ENCODE measurements at regions not wholly inside any gene's neighbourhood (a gene's known extent, or its start where the extent isn't known, plus 50 kb on each side); places are given as distances from the start of the nearest gene placed in this dataset.

- no peaks in the 10 kb centered on the region for H3K4me1 ChIP-seq (ENCODE audit: insufficient read depth, low read length, poor library complexity, severe bottlenecking)
- no peak for DNase-seq (ENCODE audit: low spot score)
- no peak overlapping the region for H3K27ac ChIP-seq (ENCODE audit: low read depth, low read length, poor library complexity, severe bottlenecking)
- TF ChIP-seq EZH2 (IDR thresholded peaks at IDR 0.05; ENCODE audit: borderline replicate concordance, low read depth, low read length, poor library complexity, severe bottlenecking), result no peak
- TF ChIP-seq CTCF (conservative IDR thresholded peaks at IDR 0.05; ENCODE audit: low read depth, low read length), result no peak
- H3K27me3 ChIP-seq (replicated peaks; ENCODE audit: insufficient read depth, low read depth, low read length, poor library complexity), result no peaks in the 10 kb centered on the region
- BruUV-seq (replicated peaks), result no TSS peak
- peaks cover 36% of the 10 kb centered on the region for H3K9me3 ChIP-seq (ENCODE audit: low read depth, low read length, poor library complexity, severe bottlenecking)
- ChIA-PET CTCF (no interaction called here), POLR2A (ENCODE audit: low non-redundant PET) (no interaction called here)
- H3K4me3 ChIP-seq (ENCODE audit: low read depth, low read length, poor library complexity, severe bottlenecking), result no peak overlapping the region
- intact Hi-C loops (cut with micrococcal nuclease; ENCODE audit: unreplicated experiment), result no loop called here
- H3K36me3 ChIP-seq (ENCODE audit: insufficient read depth, low read length, poor library complexity, severe bottlenecking), result no peaks in the 10 kb centered on the region
Measured at GRCh38 chr4:10984815-10985214, 300.2 kb upstream of the CLNK start.

GRCh38 chr4:10983885-10984640 lies 299.5 kb upstream of the CLNK start:
- Histone ChIP-seq H3K36me3 (ENCODE audit: insufficient read depth, low read length, poor library complexity, severe bottlenecking) (no peaks in the 10 kb centered on the region), H3K4me3 (ENCODE audit: low read depth, low read length, poor library complexity, severe bottlenecking) (no peak overlapping the region), H3K27ac (ENCODE audit: low read depth, low read length, poor library complexity, severe bottlenecking) (no peak overlapping the region), H3K27me3 (replicated peaks; ENCODE audit: insufficient read depth, low read depth, low read length, poor library complexity) (no peaks in the 10 kb centered on the region), H3K4me1 (ENCODE audit: insufficient read depth, low read length, poor library complexity, severe bottlenecking) (no peaks in the 10 kb centered on the region), H3K9me3 (ENCODE audit: low read depth, low read length, poor library complexity, severe bottlenecking) (peaks cover 34% of the 10 kb centered on the region)
- DNase-seq (ENCODE audit: low spot score), result no peak
- BruUV-seq (replicated peaks), result no TSS peak
- ChIA-PET CTCF (no interaction called here), POLR2A (ENCODE audit: low non-redundant PET) (no interaction called here)
- TF ChIP-seq CTCF (conservative IDR thresholded peaks at IDR 0.05; ENCODE audit: low read depth, low read length) (no peak), EZH2 (IDR thresholded peaks at IDR 0.05; ENCODE audit: borderline replicate concordance, low read depth, low read length, poor library complexity, severe bottlenecking) (no peak)
- intact Hi-C loops (cut with micrococcal nuclease; ENCODE audit: unreplicated experiment), result no loop called here

GRCh38 chr4:10983268-10983667 lies 298.7 kb upstream of the CLNK start:
- POLR2A ChIA-PET (ENCODE audit: low non-redundant PET), result no interaction called here
- Histone ChIP-seq H3K4me3 (ENCODE audit: low read depth, low read length, poor library complexity, severe bottlenecking) (no peak overlapping the region), H3K27ac (ENCODE audit: low read depth, low read length, poor library complexity, severe bottlenecking) (no peak overlapping the region), H3K4me1 (ENCODE audit: insufficient read depth, low read length, poor library complexity, severe bottlenecking) (no peaks in the 10 kb centered on the region), H3K36me3 (ENCODE audit: insufficient read depth, low read length, poor library complexity, severe bottlenecking) (no peaks in the 10 kb centered on the region), H3K9me3 (ENCODE audit: low read depth, low read length, poor library complexity, severe bottlenecking) (peaks cover 34% of the 10 kb centered on the region), H3K27me3 (replicated peaks; ENCODE audit: insufficient read depth, low read depth, low read length, poor library complexity) (no peaks in the 10 kb centered on the region)
- intact Hi-C loops (cut with micrococcal nuclease; ENCODE audit: unreplicated experiment), result no loop called here
- CTCF ChIA-PET, result no interaction called here
- TF ChIP-seq EZH2 (IDR thresholded peaks at IDR 0.05; ENCODE audit: borderline replicate concordance, low read depth, low read length, poor library complexity, severe bottlenecking) (no peak), CTCF (conservative IDR thresholded peaks at IDR 0.05; ENCODE audit: low read depth, low read length) (no peak)
- BruUV-seq (replicated peaks), result no TSS peak
- DNase-seq (ENCODE audit: low spot score), result no peak

Measured in A673 (cell line).